Uterus (tissue), 2 donors: ENCODE measurements at regions not wholly inside any gene's neighbourhood (a gene's known extent, or its start where the extent isn't known, plus 50 kb on each side); places are given as distances from the start of the nearest gene placed in this dataset.

Experiments
- CTCF ChIP-seq, 4 experiments: fragments of 200-600 bp in 2 of 4; fragments of 450-650 bp in 2 of 4; sonication (generic) in 2 of 4; IDR thresholded peaks; one replicate each; pipeline ENCODE4 v1.5.1; 2016 to 2019; ENCODE audit warnings: antibody characterized with exemption in 4 of 4, mild to moderate bottlenecking in 2 of 4, moderate library complexity in 1 of 4
- POLR2A ChIP-seq, 2 donors: fragments of 450-650 bp; IDR thresholded peaks; one replicate each; pipeline ENCODE4 v1.6.1; 2016; ENCODE audit warnings: antibody characterized with exemption in 2 of 2, mild to moderate bottlenecking in 1 of 2, moderate library complexity in 1 of 2

- TF ChIP-seq POLR2A (IDR thresholded peaks at IDR 0.05) = no peak
- no peak for TF ChIP-seq CTCF (IDR thresholded peaks at IDR 0.05)
Observed at GRCh38 chr2:12110074-12110473, 363.6 kb downstream of the LPIN1 start.
